K562 (cell line): ENCODE measurements at regions not wholly inside any gene's neighbourhood (a gene's known extent, or its start where the extent isn't known, plus 50 kb on each side); places are given as distances from the start of the nearest gene placed in this dataset.
"Not testable (repeated sequence)": the region's sequence is repeated elsewhere in the genome, so short reads cannot be mapped to it uniquely, and the experiment has no call there.

Experiments
- CBX2 ChIP-seq: fragments of 200-600 bp; sonication (generic); IDR thresholded peaks from one replicate; pipeline ENCODE4 v1.6.1; 2012; ENCODE audit warnings: mild to moderate bottlenecking, low read length, inconsistent platforms; ENCODE audit not compliant: insufficient read depth, poor library complexity, severe bottlenecking
- ETV6 ChIP-seq, 3 experiments: fragments of 150-350 bp in 1 of 3; sonication (generic) in 1 of 3; formaldehyde crosslinking in 1 of 3; IDR thresholded peaks; 2 replicates each; pipeline versions ENCODE4 v1.6.1 to v1.8.0; 2014 to 2022; ENCODE audit warnings: borderline replicate concordance in 2 of 3, low read depth in 2 of 3, antibody characterized with exemption in 1 of 3, low read length in 1 of 3, mild to moderate bottlenecking in 1 of 3, missing genetic modification reagents in 1 of 3
- NR2F6 ChIP-seq: fragments of 450-650 bp; formaldehyde crosslinking; IDR thresholded peaks from 2 replicates; pipeline ENCODE4 v1.4.0; 2020; ENCODE audit warnings: mild to moderate bottlenecking
- POLR2AphosphoS5 ChIP-seq: IDR thresholded peaks from 2 replicates; pipeline ENCODE4 v1.6.1; 2011; ENCODE audit warnings: mild to moderate bottlenecking, low read depth, low read length, moderate library complexity; ENCODE audit not compliant: control insufficient read depth, insufficient read depth
- SP1 ChIP-seq: sonication (generic); formaldehyde crosslinking; IDR thresholded peaks from 2 replicates; pipeline ENCODE4 v1.8.1; 2022; ENCODE audit warnings: mild to moderate bottlenecking, missing genetic modification reagents
- YY1 ChIP-seq, 3 experiments: IDR thresholded peaks; 2 replicates each; pipeline ENCODE4 v1.6.1; 2011; ENCODE audit warnings: low read length in 2 of 3, mild to moderate bottlenecking in 2 of 3, moderate library complexity in 2 of 3, borderline replicate concordance in 1 of 3, control low read depth in 1 of 3, low read depth in 1 of 3; ENCODE audit not compliant: insufficient read depth in 3 of 3, insufficient replicate concordance in 2 of 3, control insufficient read depth in 1 of 3, insufficient read length in 1 of 3; ENCODE audit errors: extremely low read depth in 1 of 3
- ZNF395 ChIP-seq: fragments of 200-800 bp; sonication (Bioruptor generic); IDR thresholded peaks from 2 replicates; pipeline ENCODE4 v1.6.1; 2017; ENCODE audit warnings: missing genetic modification characterization, missing compliant biosample characterization

GRCh38 chr7:98736461-98736860 is 119.4 kb downstream of the NPTX2 start:
- TF ChIP-seq SP1 (CRISPR knock-in tag); YY1 (IDR thresholded peaks at IDR 0.05; ENCODE audit: borderline replicate concordance in 1 of 3, control insufficient read depth in 1 of 3, extremely low read depth in 1 of 3, insufficient read depth in 3 of 3, insufficient read length in 1 of 3, insufficient replicate concordance in 2 of 3, low read depth in 1 of 3, low read length in 2 of 3); ZNF395 (CRISPR knock-in tag); POLR2AphosphoS5; ETV6 (IDR thresholded peaks at IDR 0.05; ENCODE audit: borderline replicate concordance in 1 of 2, low read depth in 2 of 2, low read length in 1 of 2); ETV6 (CRISPR knock-in tag; IDR thresholded peaks at IDR 0.05; ENCODE audit: borderline replicate concordance); CBX2; NR2F6 (CRISPR knock-in tag): not testable (repeated sequence)
